Esophagus squamous epithelium (tissue), 5 donors: ENCODE measurements at regions not wholly inside any gene's neighbourhood (a gene's known extent, or its start where the extent isn't known, plus 50 kb on each side); places are given as distances from the start of the nearest gene placed in this dataset.

Source experiments
- DNase-seq: peaks from one replicate; lab custom pipeline; 2025; lab: John Stamatoyannopoulos, UW
- H3K27ac ChIP-seq, 4 donors: fragments of 200-600 bp; sonication (generic); one replicate each; pipeline ENCODE4 v1.5.1; 2016 to 2019; ENCODE audit warnings: mild to moderate bottlenecking in 1 of 4
- H3K27me3 ChIP-seq, 4 donors: fragments of 200-600 bp; sonication (generic); 1 replicate in 3 of 4; 2 replicates in 1 of 4; pipeline versions ENCODE4 v1.5.1 to v1.6.0; 2017 to 2021; ENCODE audit warnings: antibody characterized with exemption in 1 of 4
- H3K36me3 ChIP-seq, 3 donors: fragments of 200-600 bp; sonication (generic); one replicate each; pipeline ENCODE4 v1.5.1; 2016 to 2019
- H3K4me1 ChIP-seq, 3 donors: fragments of 200-600 bp; sonication (generic); one replicate each; pipeline ENCODE4 v1.5.1; 2017 to 2019
- H3K4me3 ChIP-seq, 4 donors: fragments of 200-600 bp; sonication (generic); 1 replicate in 3 of 4; 2 replicates in 1 of 4; pipeline ENCODE4 v1.5.1; 2016 to 2019; ENCODE audit warnings: mild to moderate bottlenecking in 2 of 4, moderate library complexity in 1 of 4
- H3K9me3 ChIP-seq, 3 donors: fragments of 200-600 bp; sonication (generic); one replicate each; pipeline ENCODE4 v1.5.1; 2016 to 2019
- CTCF ChIP-seq, 6 experiments: fragments of 450-650 bp in 4 of 6; fragments of 200-600 bp in 2 of 6; sonication (generic) in 2 of 6; IDR thresholded peaks; one replicate each; pipeline ENCODE4 v1.5.1; 2016 to 2019; ENCODE audit warnings: antibody characterized with exemption in 6 of 6, mild to moderate bottlenecking in 4 of 6, moderate library complexity in 4 of 6
- POLR2A ChIP-seq, 4 donors: fragments of 450-650 bp; IDR thresholded peaks; one replicate each; pipeline ENCODE4 v1.6.1; 2017; ENCODE audit warnings: antibody characterized with exemption in 4 of 4, mild to moderate bottlenecking in 4 of 4, moderate library complexity in 3 of 4
- WGBS, 2 donors: methylation state at CpG; one replicate each; pipeline ENCODE4 v1.1.5; 2018; 5-methylcytosine and 5-hydroxymethylcytosine counted together
- intact Hi-C: fragments of 100-400 bp; cut with DNase I; formaldehyde crosslinking; loops from one replicate; pipeline ENCODE4 v1.15.0; 2022
- donor health status: DM: yes; HTN: yes; CAD: no.

- intact Hi-C loops = no loop called here
- TF ChIP-seq POLR2A (IDR thresholded peaks at IDR 0.05) (no peak), CTCF (IDR thresholded peaks at IDR 0.05) (no peak)
- WGBS, 2 donors = 62 to 66% methylated on average over 4 of the region's 4 CpGs
- no peaks in the 10 kb centered on the region for H3K27me3 ChIP-seq
- H3K9me3 ChIP-seq = no peaks in the 10 kb centered on the region
- no peak overlapping the region for H3K27ac ChIP-seq
- DNase-seq = no peak
- H3K4me3 ChIP-seq = no peak overlapping the region
- H3K36me3 ChIP-seq = no peaks in the 10 kb centered on the region
- no peaks in the 10 kb centered on the region for H3K4me1 ChIP-seq
Observed at GRCh38 chr1:119312500-119312899, 56.1 kb upstream of the HAO2 start.

GRCh38 chr1:119314001-119314796 lies 54.4 kb upstream of the HAO2 start:
- intact Hi-C loops = no loop called here
- TF ChIP-seq CTCF (IDR thresholded peaks at IDR 0.05) (no peak), POLR2A (IDR thresholded peaks at IDR 0.05) (no peak)
- H3K27me3 ChIP-seq = no peaks in the 10 kb centered on the region

GRCh38 chr1:119316870-119317416 lies 51.6 kb upstream of the HAO2 start:
- H3K27me3 ChIP-seq = no peaks in the 10 kb centered on the region
- 87% methylated on average over 8 to 11 of the region's 18 CpGs for WGBS, 2 donors
- H3K9me3 ChIP-seq = no peaks in the 10 kb centered on the region
- H3K4me3 ChIP-seq = no peak overlapping the region
- no peaks in the 10 kb centered on the region for H3K36me3 ChIP-seq
- intact Hi-C loops = no loop called here
- no peaks in the 10 kb centered on the region for H3K4me1 ChIP-seq
- no peak for TF ChIP-seq CTCF (IDR thresholded peaks at IDR 0.05)
- TF ChIP-seq POLR2A (IDR thresholded peaks at IDR 0.05) = no peak
- H3K27ac ChIP-seq = no peak overlapping the region
- DNase-seq = no peak

More at GRCh38 chr1:119314001-119314796, 54.4 kb upstream of the HAO2 start:
- Histone ChIP-seq H3K4me1 (no peaks in the 10 kb centered on the region), H3K9me3 (no peaks in the 10 kb centered on the region), H3K27ac (no peak overlapping the region), H3K4me3 (no peak overlapping the region), H3K36me3 (no peaks in the 10 kb centered on the region)
- whole genome bisulfite sequencing, 2 donors = 65 to 67% methylated on average over 5 of the region's 5 CpGs
- no peak for DNase-seq

GRCh38 chr1:119318466-119319309 lies 49.9 kb upstream of the HAO2 start:
- no peak for DNase-seq
- intact Hi-C loops = no loop called here
- H3K36me3 ChIP-seq = no peaks in the 10 kb centered on the region
- no peak overlapping the region for H3K27ac ChIP-seq
- TF ChIP-seq POLR2A (IDR thresholded peaks at IDR 0.05) (no peak), CTCF (IDR thresholded peaks at IDR 0.05) (no peak)
- H3K9me3 ChIP-seq = no peaks in the 10 kb centered on the region
- no peaks in the 10 kb centered on the region for H3K4me1 ChIP-seq
- 67 to 79% methylated on average over 6 to 7 of the region's 7 CpGs for WGBS, 2 donors
- no peaks in the 10 kb centered on the region for H3K27me3 ChIP-seq
- H3K4me3 ChIP-seq = no peak overlapping the region
